HL-60 (cell line): ENCODE measurements at regions not wholly inside any gene's neighbourhood (a gene's known extent, or its start where the extent isn't known, plus 50 kb on each side); places are given as distances from the start of the nearest gene placed in this dataset.

Source experiments
- CTCF ChIP-seq: IDR thresholded peaks from one replicate; pipeline ENCODE4 v1.5.1; 2011; ENCODE audit warnings: low read length, control low read depth, inconsistent platforms; ENCODE audit not compliant: insufficient read depth
- REST ChIP-seq: IDR thresholded peaks from 2 replicates; pipeline ENCODE4 v1.6.1; 2012; ENCODE audit warnings: low read depth; ENCODE audit not compliant: insufficient replicate concordance
- SPI1 ChIP-seq: IDR thresholded peaks from 2 replicates; pipeline ENCODE4 v1.6.1; 2012; ENCODE audit warnings: low read depth, mild to moderate bottlenecking, borderline replicate concordance

GRCh38 chr9:1117439-1117838 is 67.3 kb downstream of the DMRT2 start:
- no peak for TF ChIP-seq CTCF
- TF ChIP-seq SPI1, result no peak
- TF ChIP-seq REST, result no peak
